ENCODE measurements at regions not wholly inside any gene's neighbourhood (a gene's known extent, or its start where the extent isn't known, plus 50 kb on each side); places are given as distances from the start of the nearest gene placed in this dataset.

GRCh38 chr4:35052546-35052945, 1191.8 kb downstream of the ARAP2 start:
- TF ChIP-seq REST (IDR thresholded peaks at IDR 0.05; ENCODE audit: low read depth): no peak
- TF ChIP-seq RAD21 (IDR thresholded peaks at IDR 0.05; ENCODE audit: low read depth): no peak
- TF ChIP-seq MAX (IDR thresholded peaks at IDR 0.05): no peak
- TF ChIP-seq TCF12 (IDR thresholded peaks at IDR 0.05; ENCODE audit: low read depth): no peak
- TF ChIP-seq FOXM1 (IDR thresholded peaks at IDR 0.05; ENCODE audit: borderline replicate concordance, low read depth): no peak
